ENCODE measurements at regions not wholly inside any gene's neighbourhood (a gene's known extent, or its start where the extent isn't known, plus 50 kb on each side); places are given as distances from the start of the nearest gene placed in this dataset.

DNA sequence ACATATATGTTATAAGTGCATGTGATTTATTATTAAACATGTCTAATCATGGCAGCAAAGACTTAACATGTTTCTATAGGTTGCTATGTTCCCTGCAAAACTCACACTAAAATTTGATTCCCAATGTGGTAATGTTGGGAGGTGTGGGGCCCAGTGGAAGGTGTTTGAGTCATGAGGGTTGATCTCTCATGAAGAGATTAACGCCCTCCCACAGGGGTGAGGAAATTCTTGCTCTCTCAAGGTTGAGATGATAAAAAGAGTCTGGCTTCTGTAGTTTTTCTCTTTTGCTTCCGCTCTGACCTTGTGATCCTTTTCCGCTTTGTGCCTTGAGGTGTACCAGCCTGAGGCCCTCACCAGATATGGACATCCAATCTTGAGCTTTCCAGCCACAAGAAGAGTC, 737.5 kb upstream of the SLITRK5 start:
- H3K4me3 ChIP-seq (ENCODE audit: low read depth, low read length): no peak overlapping the region
- no peak for TF ChIP-seq CTCF (IDR thresholded peaks at IDR 0.05; ENCODE audit: insufficient read depth, low read depth, low read length)
- DNase-seq (ENCODE audit: low read depth): no peak

DNA sequence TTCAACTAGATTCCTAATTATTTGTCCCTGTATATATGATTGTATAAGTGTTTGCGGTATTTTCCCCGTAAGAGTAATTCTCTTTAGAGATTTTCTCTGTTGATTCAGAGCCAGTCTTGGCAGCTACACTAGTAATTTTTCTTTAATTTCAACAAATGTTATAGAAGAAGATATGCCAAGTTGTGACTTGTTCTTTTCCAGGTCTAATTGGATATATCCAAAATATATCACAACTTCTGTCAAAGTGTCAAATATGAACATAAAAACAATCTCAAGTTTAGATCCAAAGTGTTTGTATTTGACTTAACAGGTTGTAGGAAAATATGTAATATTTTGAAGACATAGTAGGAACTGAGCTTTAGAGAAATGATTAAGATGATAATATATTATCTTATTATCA, 733.9 kb upstream of the SLITRK5 start:
- no peak for TF ChIP-seq CTCF (IDR thresholded peaks at IDR 0.05; ENCODE audit: insufficient read depth, low read depth, low read length)
- DNase-seq (ENCODE audit: low read depth): no peak

GRCh38 chr13:86945584-86945983, 725.6 kb upstream of the SLITRK5 start:
- H3K4me3 ChIP-seq (ENCODE audit: low read depth, low read length): no peak overlapping the region
- DNase-seq (ENCODE audit: low read depth): peak; percentile 51

More for the DNA sequence above, 733.9 kb upstream of the SLITRK5 start:
- H3K4me3 ChIP-seq (ENCODE audit: low read depth, low read length): no peak overlapping the region

GRCh38 chr13:86946734-86947133, 724.4 kb upstream of the SLITRK5 start:
- H3K4me3 ChIP-seq (ENCODE audit: low read depth, low read length): no peak overlapping the region
- no peak for TF ChIP-seq CTCF (IDR thresholded peaks at IDR 0.05; ENCODE audit: insufficient read depth, low read depth, low read length)
- no peak for DNase-seq (ENCODE audit: low read depth)

More at GRCh38 chr13:86945584-86945983, 725.6 kb upstream of the SLITRK5 start:
- TF ChIP-seq CTCF (IDR thresholded peaks at IDR 0.05; ENCODE audit: insufficient read depth, low read depth, low read length): no peak

- no peak for TF ChIP-seq CTCF (IDR thresholded peaks at IDR 0.05; ENCODE audit: insufficient read depth, low read depth, low read length)
- H3K4me3 ChIP-seq (ENCODE audit: low read depth, low read length): no peak overlapping the region
- no peak for DNase-seq (ENCODE audit: low read depth)
Observed at GRCh38 chr13:86954341-86954740, 716.8 kb upstream of the SLITRK5 start.

DNA sequence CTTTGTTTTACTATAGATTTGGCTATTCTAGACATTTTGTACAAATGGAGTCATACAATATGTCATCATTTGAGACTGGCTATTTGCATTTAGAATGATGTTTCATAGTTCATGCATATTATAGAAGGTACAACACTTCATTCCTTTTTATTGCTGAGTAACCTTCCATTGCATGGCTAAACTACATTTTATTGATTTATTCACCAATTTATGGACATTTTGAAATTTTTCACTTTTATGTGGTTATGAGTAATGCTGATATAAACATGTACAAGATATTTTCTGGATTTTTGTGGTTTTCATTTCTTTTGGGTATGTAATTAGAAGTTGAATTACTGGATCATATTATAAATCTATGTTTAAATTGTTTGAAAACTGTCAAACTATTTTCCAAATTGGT, 710.3 kb upstream of the SLITRK5 start:
- H3K4me3 ChIP-seq (ENCODE audit: low read depth, low read length): no peak overlapping the region
- DNase-seq (ENCODE audit: low read depth): no peak
- TF ChIP-seq CTCF (IDR thresholded peaks at IDR 0.05; ENCODE audit: insufficient read depth, low read depth, low read length): no peak

GRCh38 chr13:86974251-86974994, 696.7 kb upstream of the SLITRK5 start:
- no peak for DNase-seq (ENCODE audit: low read depth)
- TF ChIP-seq CTCF (IDR thresholded peaks at IDR 0.05; ENCODE audit: insufficient read depth, low read depth, low read length): no peak
- no peak overlapping the region for H3K4me3 ChIP-seq (ENCODE audit: low read depth, low read length)
